NOMO-1 treated with DMSO at 0.1 percent for 48 hours (cell line): ENCODE measurements at regions not wholly inside any gene's neighbourhood (a gene's known extent, or its start where the extent isn't known, plus 50 kb on each side); places are given as distances from the start of the nearest gene placed in this dataset.

Experiments
- DNase-seq: peaks from one replicate; lab custom pipeline; 2025; ENCODE audit not compliant: unreplicated experiment; lab: John Stamatoyannopoulos, UW

GRCh38 chr6:14722704-14723103 is 523.2 kb upstream of the JARID2 start:
- DNase-seq, result no peak

- no peak for DNase-seq
Observed at GRCh38 chr6:14723535-14724086, 522.3 kb upstream of the JARID2 start.

GRCh38 chr6:14724549-14724948 is 521.3 kb upstream of the JARID2 start:
- DNase-seq, result no peak

GRCh38 chr6:14726816-14727493 is 518.9 kb upstream of the JARID2 start:
- DNase-seq, result peak; percentile 86

GRCh38 chr6:14727494-14728395 is 518.1 kb upstream of the JARID2 start:
- peak; percentile 92 for DNase-seq

GRCh38 chr6:14728396-14729024 is 517.4 kb upstream of the JARID2 start:
- DNase-seq, result peak; percentile 69

- peak; percentile 90 for DNase-seq
Observed at GRCh38 chr6:14729129-14729871, 516.6 kb upstream of the JARID2 start.

- no peak for DNase-seq
Observed at GRCh38 chr6:14730654-14731053, 515.2 kb upstream of the JARID2 start.

- no peak for DNase-seq
Observed at GRCh38 chr6:14731611-14732010, 514.3 kb upstream of the JARID2 start.

GRCh38 chr6:14732226-14732843 is 513.5 kb upstream of the JARID2 start:
- DNase-seq, result no peak

GRCh38 chr6:14732844-14733757 is 512.8 kb upstream of the JARID2 start:
- DNase-seq, result no peak

- no peak for DNase-seq
Observed at GRCh38 chr6:14734052-14734415, 511.8 kb upstream of the JARID2 start.

GRCh38 chr6:14734416-14735340 is 511.2 kb upstream of the JARID2 start:
- peak; percentile 82 for DNase-seq

GRCh38 chr6:14735956-14736486 is 509.8 kb upstream of the JARID2 start:
- no peak for DNase-seq

- DNase-seq, result no peak
Observed at GRCh38 chr6:14736554-14736953, 509.3 kb upstream of the JARID2 start.

GRCh38 chr6:14738497-14738896 is 507.4 kb upstream of the JARID2 start:
- no peak for DNase-seq

GRCh38 chr6:14738933-14739332 is 506.9 kb upstream of the JARID2 start:
- DNase-seq, result peak; percentile 39

- DNase-seq, result no peak
Observed at GRCh38 chr6:14739827-14740226, 506.0 kb upstream of the JARID2 start.
